H1 (cell line): ENCODE measurements at regions not wholly inside any gene's neighbourhood (a gene's known extent, or its start where the extent isn't known, plus 50 kb on each side); places are given as distances from the start of the nearest gene placed in this dataset.

Source experiments
- CTCF ChIA-PET: fragments of 300-600 bp; sonication (Branson Sonifier 250); formaldehyde crosslinking; loops from one replicate; lab custom pipeline; 2021; ENCODE audit not compliant: partially characterized antibody; lab: Charles Lee
- POLR2A ChIA-PET: fragments of 300-600 bp; sonication (Branson Sonifier 250); formaldehyde crosslinking; loops from one replicate; lab custom pipeline; 2021; ENCODE audit warnings: inconsistent platforms; ENCODE audit not compliant: partially characterized antibody; lab: Charles Lee
- DNase-seq, 2 experiments: peaks; one replicate each; pipeline versions ENCODE4 v3.0.0 to v3.0.0-alpha.2; 2010 to 2022; ENCODE audit warnings: low spot score in 2 of 2, low read depth in 1 of 2, mixed read lengths in 1 of 2
- FAIRE-seq: peaks from 2 replicates; lab custom pipeline; 2011; peaks lifted over from hg19 to GRCh38; lab: Jason Lieb, UNC
- H2AFZ ChIP-seq: 2 replicates; pipeline ENCODE4 v1.8.1; 2012; ENCODE audit warnings: low read length, inconsistent platforms
- H2AK5ac ChIP-seq: 2 replicates; pipeline ENCODE4 v1.6.1; 2013; ENCODE audit warnings: low read depth, low read length
- H2BK120ac ChIP-seq: replicated peaks from 2 replicates; pipeline ENCODE3; 2013; ENCODE audit warnings: low read depth, low read length, inconsistent platforms
- H2BK12ac ChIP-seq: 2 replicates; pipeline ENCODE4 v1.6.1; 2013; ENCODE audit warnings: low read depth, low read length
- H2BK15ac ChIP-seq: 2 replicates; pipeline ENCODE4 v1.6.1; 2013; ENCODE audit warnings: low read length
- H2BK20ac ChIP-seq: 2 replicates; pipeline ENCODE4 v1.6.1; 2013; ENCODE audit warnings: low read length
- H2BK5ac ChIP-seq: 2 replicates; pipeline ENCODE4 v1.6.1; 2013; ENCODE audit warnings: low read depth, low read length
- H3K14ac ChIP-seq: 2 replicates; pipeline ENCODE4 v1.6.1; 2013; ENCODE audit warnings: inconsistent platforms; ENCODE audit not compliant: insufficient read length
- H3K18ac ChIP-seq: 2 replicates; pipeline ENCODE4 v1.6.1; 2013; ENCODE audit warnings: low read length; ENCODE audit errors: extremely low read depth
- H3K23ac ChIP-seq: 2 replicates; pipeline ENCODE4 v1.6.1; 2013; ENCODE audit warnings: inconsistent platforms; ENCODE audit not compliant: insufficient read length
- H3K23me2 ChIP-seq: 2 replicates; pipeline ENCODE4 v1.6.1; 2013; ENCODE audit warnings: low read depth, low read length
- H3K27ac ChIP-seq: 2 replicates; pipeline ENCODE4 v1.6.1; 2011; ENCODE audit warnings: low read depth, low read length, inconsistent platforms
- H3K27me3 ChIP-seq, 4 experiments: replicated peaks in 1 of 4; 1 replicate in 1 of 4; 2 replicates in 3 of 4; pipeline versions ENCODE4 v1.6.1 to v1.8.1; 2011 to 2013; ENCODE audit warnings: low read length in 3 of 4, mild to moderate bottlenecking in 3 of 4, inconsistent platforms in 2 of 4, mixed read lengths in 2 of 4, moderate library complexity in 1 of 4; ENCODE audit not compliant: control insufficient read depth in 3 of 4, insufficient read depth in 3 of 4; ENCODE audit errors: extremely low read depth in 1 of 4
- H3K36me3 ChIP-seq, 4 experiments: 2 replicates each; pipeline versions ENCODE4 v1.6.1 to v1.8.1; 2011 to 2013; ENCODE audit warnings: mild to moderate bottlenecking in 4 of 4, low read length in 3 of 4, moderate library complexity in 2 of 4, control low read depth in 1 of 4, inconsistent platforms in 1 of 4; ENCODE audit not compliant: insufficient read depth in 4 of 4, control insufficient read depth in 2 of 4
- H3K4ac ChIP-seq: replicated peaks from 2 replicates; pipeline ENCODE3; 2013; ENCODE audit warnings: low read length, low read depth, mixed read lengths, inconsistent platforms; ENCODE audit not compliant: insufficient read length
- H3K4me1 ChIP-seq, 4 experiments: replicated peaks in 1 of 4; 1 replicate in 1 of 4; 2 replicates in 3 of 4; pipeline versions ENCODE4 v1.6.1 to v1.8.1; 2011 to 2013; ENCODE audit warnings: low read length in 3 of 4, inconsistent platforms in 2 of 4, mixed read lengths in 1 of 4; ENCODE audit not compliant: insufficient read depth in 4 of 4, control insufficient read depth in 3 of 4
- H3K4me2 ChIP-seq, 2 experiments: 2 replicates each; pipeline versions ENCODE4 v1.6.1 to v1.8.1; 2011 to 2013; ENCODE audit warnings: low read depth in 2 of 2, low read length in 2 of 2, control low read depth in 1 of 2, inconsistent platforms in 1 of 2, mild to moderate bottlenecking in 1 of 2; ENCODE audit not compliant: insufficient read depth in 1 of 2
- H3K4me3 ChIP-seq, 4 experiments: fragments of 200-600, 300-600 bp in 1 of 4; sonication (generic), shearing (Covaris generic), sonication (Bioruptor Twin) in 1 of 4; 2 replicates each; pipeline versions ENCODE4 v1.5.1 to v1.8.1; 2011 to 2016; ENCODE audit warnings: low read length in 4 of 4, low read depth in 3 of 4, control low read depth in 2 of 4, inconsistent platforms in 2 of 4, mild to moderate bottlenecking in 2 of 4, mixed read lengths in 1 of 4, moderate library complexity in 1 of 4; ENCODE audit not compliant: insufficient read depth in 2 of 4; ENCODE audit errors: extremely low read depth in 1 of 4
- H3K56ac ChIP-seq: replicated peaks from 2 replicates; pipeline ENCODE3; 2013; ENCODE audit warnings: low read depth, mild to moderate bottlenecking, mixed read lengths, low read length, inconsistent platforms; ENCODE audit not compliant: insufficient read length
- H3K79me1 ChIP-seq: 2 replicates; pipeline ENCODE4 v1.6.1; 2013; ENCODE audit warnings: low read depth, low read length, control low read depth
- H3K79me2 ChIP-seq, 2 experiments: 2 replicates each; pipeline versions ENCODE4 v1.6.1 to v1.8.1; 2012 to 2013; ENCODE audit warnings: low read length in 2 of 2, mild to moderate bottlenecking in 2 of 2, inconsistent platforms in 1 of 2; ENCODE audit not compliant: insufficient read depth in 2 of 2, control insufficient read depth in 1 of 2
- H3K9ac ChIP-seq, 4 experiments: replicated peaks in 1 of 4; 1 replicate in 1 of 4; 2 replicates in 3 of 4; pipeline versions ENCODE4 v1.6.1 to v1.8.1; 2011 to 2013; ENCODE audit warnings: low read depth in 3 of 4, low read length in 3 of 4, control low read depth in 2 of 4, mild to moderate bottlenecking in 2 of 4, moderate library complexity in 2 of 4, inconsistent platforms in 1 of 4; ENCODE audit errors: extremely low read depth in 1 of 4
- H3K9me3 ChIP-seq, 2 experiments: 2 replicates each; pipeline versions ENCODE4 v1.6.1 to v1.8.1; 2012 to 2013; ENCODE audit warnings: mild to moderate bottlenecking in 2 of 2, moderate library complexity in 2 of 2, control low read depth in 1 of 2, inconsistent platforms in 1 of 2, low read depth in 1 of 2, low read length in 1 of 2, mixed read lengths in 1 of 2; ENCODE audit not compliant: insufficient read depth in 2 of 2
- H4K20me1 ChIP-seq, 2 experiments: replicated peaks in 1 of 2; 2 replicates each; pipeline versions ENCODE3 to v1.8.1; 2011 to 2013; ENCODE audit warnings: inconsistent platforms in 2 of 2, low read length in 2 of 2, mild to moderate bottlenecking in 1 of 2; ENCODE audit not compliant: insufficient read depth in 2 of 2, control insufficient read depth in 1 of 2
- H4K5ac ChIP-seq: 2 replicates; pipeline ENCODE4 v1.6.1; 2013; ENCODE audit warnings: low read length, low read depth, mixed read lengths, inconsistent platforms; ENCODE audit not compliant: insufficient read length
- H4K8ac ChIP-seq: 2 replicates; pipeline ENCODE4 v1.8.0; 2013; ENCODE audit warnings: mild to moderate bottlenecking, moderate library complexity, low read length, inconsistent platforms; ENCODE audit not compliant: insufficient read depth; ENCODE audit errors: extremely low read depth
- H4K91ac ChIP-seq: replicated peaks from 2 replicates; pipeline ENCODE3; 2013; ENCODE audit warnings: low read length, mixed read lengths, inconsistent platforms; ENCODE audit not compliant: insufficient read length
- BCL11A ChIP-seq, 2 experiments: IDR thresholded peaks; one replicate each; pipeline ENCODE4 v1.6.1; 2011; ENCODE audit warnings: low read depth in 2 of 2, low read length in 2 of 2, mild to moderate bottlenecking in 2 of 2
- EP300 ChIP-seq, 2 experiments: IDR thresholded peaks; 1 replicate in 1 of 2; 2 replicates in 1 of 2; pipeline ENCODE4 v1.6.1; 2011 to 2012; ENCODE audit warnings: low read depth in 2 of 2, low read length in 2 of 2, mild to moderate bottlenecking in 2 of 2, borderline replicate concordance in 1 of 2, inconsistent platforms in 1 of 2, moderate library complexity in 1 of 2
- KDM4A ChIP-seq: IDR thresholded peaks from one replicate; pipeline ENCODE4 v1.7.1; 2012; ENCODE audit warnings: low read depth, mild to moderate bottlenecking, moderate library complexity, low read length, inconsistent platforms; ENCODE audit not compliant: severe bottlenecking
- WGBS, 2 experiments: shearing (Covaris generic) in 1 of 2; methylation state at CpG; one replicate each; pipeline versions ENCODE4 v1.1.6 to v1.1.7; 2013 to 2015; ENCODE audit warnings: low lambda C conversion rate in 2 of 2, mixed read lengths in 2 of 2, inconsistent platforms in 1 of 2, low coverage in 1 of 2, missing lambda C conversion rate in 1 of 2; ENCODE audit not compliant: insufficient replicate concordance in 2 of 2, insufficient coverage in 1 of 2, insufficient read length in 1 of 2; ENCODE audit errors: extremely low coverage in 1 of 2, missing lambda C conversion rate in 1 of 2; 5-methylcytosine and 5-hydroxymethylcytosine counted together

DNA sequence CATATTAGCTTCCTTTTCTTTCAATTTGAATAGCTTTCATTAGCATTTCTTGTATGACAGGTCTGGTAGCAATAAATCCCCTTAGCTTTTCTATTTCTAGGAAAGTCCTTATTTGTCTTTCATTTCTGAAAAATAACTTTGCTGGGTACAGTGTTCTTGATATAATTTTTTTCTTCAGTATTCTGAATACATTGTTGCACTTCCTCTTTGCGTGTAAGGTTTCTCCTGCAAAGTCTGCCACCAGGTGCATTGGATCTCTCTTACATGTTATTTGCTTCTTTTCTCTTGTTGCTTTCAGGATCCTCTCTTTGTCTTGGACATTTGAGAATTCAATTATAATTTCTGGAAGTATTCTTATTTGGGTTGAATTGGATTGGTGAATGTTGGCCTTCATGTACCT is 663.7 kb downstream of the GRXCR1 start:
- Histone ChIP-seq H3K79me1 (no peaks in the 10 kb centered on the region), H3K4me3 (no peak overlapping the region), H3K4ac (no peak overlapping the region), H2BK20ac (no peak overlapping the region), H2AK5ac (no peak overlapping the region), H4K91ac (no peak overlapping the region), H3K27me3 (no peaks in the 10 kb centered on the region), H2BK120ac (no peak overlapping the region), H3K9me3 (peaks cover 2 to 13% of the 10 kb centered on the region in 2 experiments; a peak in 2 of 4 replicates), H3K23me2 (no peaks in the 10 kb centered on the region), H3K36me3 (peaks cover 0 to 3% (median 0%) of the 10 kb centered on the region in 4 experiments; a peak in 1 of 8 replicates), H4K5ac (no peak overlapping the region), H4K8ac (no peak overlapping the region), H3K23ac (no peak overlapping the region), H3K4me2 (no peak overlapping the region), H3K56ac (no peak overlapping the region), H3K18ac (no peak overlapping the region), H2AFZ (no peak overlapping the region), H4K20me1 (no peaks in the 10 kb centered on the region), H2BK5ac (no peak overlapping the region), H2BK15ac (no peak overlapping the region), H3K79me2 (no peaks in the 10 kb centered on the region), H3K27ac (no peak overlapping the region), H2BK12ac (no peak overlapping the region), H3K9ac (no peak overlapping the region), H3K14ac (no peak overlapping the region), H3K4me1 (no peaks in the 10 kb centered on the region)
- TF ChIP-seq EP300 (IDR thresholded peaks at IDR 0.05; ENCODE audit: borderline replicate concordance in 1 of 2, low read depth in 2 of 2, low read length in 2 of 2) (no peak), KDM4A (no peak), BCL11A (IDR thresholded peaks at IDR 0.05; ENCODE audit: low read depth in 2 of 2, low read length in 2 of 2) (no peak)
- DNase-seq, result no peak
- ChIA-PET CTCF (interaction anchor here (0.6 kb wide), 1 partner anchor 102 kb away, joined by 3 read pairs; no protein-coding TSS in a partner anchor), POLR2A (no interaction called here)
- 100% methylated on average over 1 of the region's 1 CpG; no CpG with 5 or more reads in 1 of the 2 experiments for WGBS, 2 experiments
- FAIRE-seq, result no peak
